HCT116 (cell line): ENCODE measurements at regions not wholly inside any gene's neighbourhood (a gene's known extent, or its start where the extent isn't known, plus 50 kb on each side); places are given as distances from the start of the nearest gene placed in this dataset.

Experiments used
- ATAC-seq: fragments of 200-7000 bp; cut with Tn5 transposase; 2 replicates; pipeline ENCODE4 v1.9.1; 2020; ENCODE audit warnings: mild to moderate bottlenecking, moderate library complexity
- BruUV-seq: library from RNA; stranded (reverse); fragments of 400-500 nt; replicated peaks from 2 replicates; lab custom pipeline; 2021; lab: Mats Ljungman, UMichigan
- CTCF ChIA-PET: fragments of 300-600 bp; sonication (Branson Sonifier 250); formaldehyde crosslinking; loops from one replicate; lab custom pipeline; 2021; ENCODE audit warnings: antibody characterized with exemption; lab: Charles Lee
- POLR2A ChIA-PET: fragments of 300-600, 350-600 bp; sonication (Branson Sonifier 250); formaldehyde crosslinking; loops from one replicate; lab custom pipeline; 2021; ENCODE audit warnings: antibody characterized with exemption; lab: Charles Lee
- RAD21 ChIA-PET, 2 experiments: fragments of 300-600 bp; sonication (Branson Sonifier 250); formaldehyde crosslinking; loops; one replicate each; lab custom pipeline; 2023; ENCODE audit warnings: low total read pairs in 2 of 2; ENCODE audit not compliant: uncharacterized antibody in 2 of 2, unreplicated experiment in 2 of 2, low non-redundant PET in 1 of 2; lab: Charles Lee
- DNase-seq: peaks from one replicate; pipeline ENCODE4 v3.0.0-alpha.2; 2010; ENCODE audit warnings: low read depth, low spot score
- H2AFZ ChIP-seq: fragments of 200-600 bp; shearing (Covaris generic), sonication (generic); 2 replicates; pipeline ENCODE4 v1.6.1; 2017; ENCODE audit warnings: low read depth, mixed run types, mixed read lengths, antibody characterized with exemption, low read length; ENCODE audit not compliant: poor library complexity, severe bottlenecking
- H3K27ac ChIP-seq: 2 replicates; pipeline ENCODE4 v1.5.1; 2012; ENCODE audit warnings: low read depth, low read length
- H3K27me3 ChIP-seq: fragments of 200-600 bp; sonication (generic); 2 replicates; pipeline ENCODE4 v1.6.1; 2016; ENCODE audit warnings: mixed run types, low read length, mixed read lengths; ENCODE audit not compliant: insufficient read depth
- H3K36me3 ChIP-seq, 2 experiments: fragments of 200-500 bp in 1 of 2; fragments of 200-600 bp in 1 of 2; sonication (Bioruptor generic) in 1 of 2; sonication (generic) in 1 of 2; 2 replicates each; pipeline versions ENCODE4 v1.5.1 to v1.6.1; 2014 to 2016; ENCODE audit warnings: low read length in 2 of 2, inconsistent platforms in 1 of 2, mixed read lengths in 1 of 2, mixed run types in 1 of 2; ENCODE audit not compliant: insufficient read depth in 2 of 2, control insufficient read depth in 1 of 2
- H3K4me1 ChIP-seq, 2 experiments: fragments of 200-600 bp in 1 of 2; sonication (generic) in 1 of 2; 2 replicates each; pipeline versions ENCODE4 v1.5.1 to v1.6.1; 2012 to 2017; ENCODE audit warnings: low read length in 2 of 2, inconsistent platforms in 1 of 2, mild to moderate bottlenecking in 1 of 2, mixed read lengths in 1 of 2, mixed run types in 1 of 2, moderate library complexity in 1 of 2; ENCODE audit not compliant: insufficient read depth in 2 of 2, control insufficient read depth in 1 of 2
- H3K4me2 ChIP-seq: fragments of 200-600 bp; sonication (generic); 2 replicates; pipeline ENCODE4 v1.6.1; 2017; ENCODE audit warnings: mixed run types, low read length, mixed read lengths
- H3K4me3 ChIP-seq, 2 experiments: fragments of 200-600 bp in 1 of 2; sonication (generic) in 1 of 2; replicated peaks in 1 of 2; 2 replicates each; pipeline ENCODE4 v1.5.1; 2011 to 2016; ENCODE audit warnings: low read length in 2 of 2, control low read depth in 1 of 2, low read depth in 1 of 2, mild to moderate bottlenecking in 1 of 2, mixed read lengths in 1 of 2, mixed run types in 1 of 2
- H3K79me2 ChIP-seq: fragments of 200-600 bp; sonication (generic); 2 replicates; pipeline ENCODE4 v1.6.1; 2017; ENCODE audit warnings: mild to moderate bottlenecking, mixed run types, low read length, moderate library complexity, mixed read lengths; ENCODE audit not compliant: insufficient read depth
- H3K9ac ChIP-seq: fragments of 200-600 bp; sonication (generic); 2 replicates; pipeline ENCODE4 v1.6.1; 2016; ENCODE audit warnings: low read length, mixed read lengths
- H3K9me2 ChIP-seq: fragments of 200-600 bp; sonication (generic), shearing (Covaris generic); 2 replicates; pipeline ENCODE4 v1.6.1; 2017; ENCODE audit warnings: mixed run types, mild to moderate bottlenecking, moderate library complexity; ENCODE audit not compliant: insufficient read depth
- H3K9me3 ChIP-seq, 2 experiments: fragments of 200-500 bp in 1 of 2; fragments of 200-600 bp in 1 of 2; sonication (Bioruptor generic) in 1 of 2; sonication (generic) in 1 of 2; 2 replicates each; pipeline ENCODE4 v1.6.1; 2014 to 2017; ENCODE audit warnings: low read length in 2 of 2, mixed read lengths in 2 of 2, inconsistent platforms in 1 of 2, low read depth in 1 of 2, mild to moderate bottlenecking in 1 of 2, mixed run types in 1 of 2, moderate library complexity in 1 of 2; ENCODE audit not compliant: control insufficient read depth in 1 of 2, insufficient read depth in 1 of 2
- H4K20me1 ChIP-seq: fragments of 200-600 bp; sonication (generic), shearing (Covaris generic); 2 replicates; pipeline ENCODE4 v1.6.1; 2017; ENCODE audit warnings: mixed run types, mild to moderate bottlenecking, moderate library complexity; ENCODE audit not compliant: insufficient read depth
- CEBPB ChIP-seq: IDR thresholded peaks from 2 replicates; pipeline ENCODE4 v1.6.1; 2012; ENCODE audit warnings: low read depth
- EGR1 ChIP-seq: IDR thresholded peaks from 2 replicates; pipeline ENCODE4 v1.6.1; 2012; ENCODE audit warnings: low read depth
- ELF1 ChIP-seq: IDR thresholded peaks from 2 replicates; pipeline ENCODE4 v1.6.1; 2012; ENCODE audit warnings: low read depth, borderline replicate concordance
- EZH2 ChIP-seq: fragments of 200-600 bp; sonication (generic); IDR thresholded peaks from 2 replicates; pipeline ENCODE4 v1.6.1; 2017; ENCODE audit warnings: antibody characterized with exemption, mixed run types
- EZH2phosphoT487 ChIP-seq: fragments of 200-600 bp; IDR thresholded peaks from 2 replicates; pipeline ENCODE4 v1.6.1; 2018; ENCODE audit warnings: antibody characterized with exemption, borderline replicate concordance
- FOSL1 ChIP-seq: IDR thresholded peaks from 2 replicates; pipeline ENCODE4 v1.6.1; 2012; ENCODE audit warnings: low read depth
- JUND ChIP-seq: IDR thresholded peaks from 2 replicates; pipeline ENCODE4 v1.6.1; 2012
- POLR2AphosphoS5 ChIP-seq: IDR thresholded peaks from 2 replicates; pipeline ENCODE4 v1.6.1; 2011; ENCODE audit warnings: mild to moderate bottlenecking, low read depth, low read length, moderate library complexity
- RAD21 ChIP-seq: IDR thresholded peaks from 2 replicates; pipeline ENCODE4 v1.6.1; 2012; ENCODE audit warnings: low read depth, mild to moderate bottlenecking
- REST ChIP-seq: IDR thresholded peaks from 2 replicates; pipeline ENCODE4 v1.6.1; 2012; ENCODE audit warnings: low read depth
- SIN3A ChIP-seq: IDR thresholded peaks from 2 replicates; pipeline ENCODE4 v1.6.1; 2012; ENCODE audit warnings: low read depth
- SRF ChIP-seq: IDR thresholded peaks from 2 replicates; pipeline ENCODE4 v1.6.1; 2012; ENCODE audit warnings: low read depth
- TCF7L2 ChIP-seq: IDR thresholded peaks from 2 replicates; pipeline ENCODE4 v1.7.0; 2011; ENCODE audit warnings: borderline replicate concordance, inconsistent platforms; ENCODE audit not compliant: insufficient read depth, insufficient read length; ENCODE audit errors: extremely low read depth
- YY1 ChIP-seq: IDR thresholded peaks from 2 replicates; pipeline ENCODE4 v1.6.1; 2011; ENCODE audit warnings: low read length, low read depth, moderate library complexity, mild to moderate bottlenecking; ENCODE audit not compliant: insufficient replicate concordance; ENCODE audit errors: extremely low read depth
- ZBTB33 ChIP-seq: IDR thresholded peaks from 2 replicates; pipeline ENCODE4 v1.6.1; 2011; ENCODE audit warnings: mild to moderate bottlenecking, low read length, moderate library complexity; ENCODE audit not compliant: insufficient replicate concordance; ENCODE audit errors: extremely low read depth
- ZFX ChIP-seq: fragments of 450-650 bp; IDR thresholded peaks from 2 replicates; pipeline ENCODE4 v1.6.1; 2017
- intact Hi-C: fragments of 100-400 bp; cut with micrococcal nuclease; formaldehyde crosslinking; loops from 2 replicates; pipeline ENCODE4 v1.10.0; 2022
- TF ChIP-seq, protein P1 (sequence below): IDR thresholded peaks from 2 replicates; pipeline ENCODE4 v1.6.1; 2012
- TF ChIP-seq, protein P2 (sequence below): IDR thresholded peaks from 2 replicates; pipeline ENCODE4 v1.6.1; 2012

- H3K4me3 ChIP-seq = no peak overlapping the region
- ChIA-PET POLR2A (no interaction called here), CTCF (no interaction called here), RAD21 (no interaction called here)
- no peak for DNase-seq
- no peak overlapping the region for H3K9ac ChIP-seq
- H3K9me2 ChIP-seq = no peaks in the 10 kb centered on the region
- ATAC-seq = no peak
- no peak overlapping the region for H2AFZ ChIP-seq
- no TSS peak for BruUV-seq
- no peaks in the 10 kb centered on the region for H3K27me3 ChIP-seq
- no peak overlapping the region for H3K27ac ChIP-seq
- H3K36me3 ChIP-seq = no peaks in the 10 kb centered on the region
- no peaks in the 10 kb centered on the region for H3K79me2 ChIP-seq
- no peaks in the 10 kb centered on the region for H3K9me3 ChIP-seq
- H3K4me2 ChIP-seq = no peak overlapping the region
- intact Hi-C loops = no loop called here
- H4K20me1 ChIP-seq = no peaks in the 10 kb centered on the region
- H3K4me1 ChIP-seq = no peaks in the 10 kb centered on the region
- TF ChIP-seq FOSL1 (no peak), SRF (no peak), ZFX (no peak), TCF7L2 (no peak), SIN3A (no peak), POLR2AphosphoS5 (no peak), JUND (no peak), ZBTB33 (no peak), ELF1 (no peak), EZH2phosphoT487 (no peak), REST (no peak), EZH2 (no peak), CEBPB (no peak), YY1 (no peak), RAD21 (no peak), EGR1 (no peak)
- TF ChIP-seq, protein P1, sequence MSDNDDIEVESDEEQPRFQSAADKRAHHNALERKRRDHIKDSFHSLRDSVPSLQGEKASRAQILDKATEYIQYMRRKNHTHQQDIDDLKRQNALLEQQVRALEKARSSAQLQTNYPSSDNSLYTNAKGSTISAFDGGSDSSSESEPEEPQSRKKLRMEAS = no peak
- TF ChIP-seq, protein P2, sequence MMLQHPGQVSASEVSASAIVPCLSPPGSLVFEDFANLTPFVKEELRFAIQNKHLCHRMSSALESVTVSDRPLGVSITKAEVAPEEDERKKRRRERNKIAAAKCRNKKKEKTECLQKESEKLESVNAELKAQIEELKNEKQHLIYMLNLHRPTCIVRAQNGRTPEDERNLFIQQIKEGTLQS = no peak
Measured at GRCh38 chr7:16025696-16026095, 339.2 kb upstream of the MEOX2 start.
